Keratinocyte (primary cell): ENCODE measurements at regions not wholly inside any gene's neighbourhood (a gene's known extent, or its start where the extent isn't known, plus 50 kb on each side); places are given as distances from the start of the nearest gene placed in this dataset.

Experiments
- DNase-seq: peaks from one replicate; pipeline ENCODE4 v3.0.0-alpha.2; 2011; ENCODE audit warnings: low read depth, missing footprints, low spot score
- FAIRE-seq: peaks from 2 replicates; lab custom pipeline; 2011; peaks lifted over from hg19 to GRCh38; lab: Jason Lieb, UNC
- H2AFZ ChIP-seq: 2 replicates; pipeline ENCODE4 v1.6.0; 2012; ENCODE audit warnings: low read length, control low read depth, inconsistent platforms; ENCODE audit not compliant: control insufficient read depth
- H3K27ac ChIP-seq: 2 replicates; pipeline ENCODE4 v1.5.1; 2011; ENCODE audit warnings: low read length; ENCODE audit not compliant: control insufficient read depth, insufficient read depth
- H3K27me3 ChIP-seq: 3 replicates; pipeline ENCODE4 v1.6.0; 2011; ENCODE audit warnings: low read length; ENCODE audit not compliant: control insufficient read depth, insufficient read depth; ENCODE audit errors: extremely low read depth
- H3K36me3 ChIP-seq, 2 experiments: 2 replicates in 1 of 2; 3 replicates in 1 of 2; pipeline ENCODE4 v1.5.1; 2011; ENCODE audit warnings: low read length in 2 of 2, mild to moderate bottlenecking in 1 of 2; ENCODE audit not compliant: control insufficient read depth in 2 of 2, insufficient read depth in 2 of 2; ENCODE audit errors: extremely low read depth in 1 of 2
- H3K4me1 ChIP-seq: 3 replicates; pipeline ENCODE4 v1.5.1; 2011; ENCODE audit warnings: low read length; ENCODE audit not compliant: control insufficient read depth, insufficient read depth; ENCODE audit errors: extremely low read depth
- H3K4me2 ChIP-seq: 3 replicates; pipeline ENCODE4 v1.6.0; 2011; ENCODE audit warnings: low read depth, low read length; ENCODE audit not compliant: control insufficient read depth, insufficient read depth; ENCODE audit errors: extremely low read depth
- H3K4me3 ChIP-seq, 3 experiments: fragments of 200-600 bp in 1 of 3; sonication (generic) in 1 of 3; 2 replicates in 2 of 3; 3 replicates in 1 of 3; pipeline ENCODE4 v1.5.1; 2011 to 2016; ENCODE audit warnings: low read length in 3 of 3, mild to moderate bottlenecking in 3 of 3, control low read depth in 2 of 3, inconsistent platforms in 1 of 3, low read depth in 1 of 3, mixed read lengths in 1 of 3, mixed run types in 1 of 3, moderate library complexity in 1 of 3; ENCODE audit not compliant: control insufficient read depth in 2 of 3, insufficient read depth in 2 of 3; ENCODE audit errors: extremely low read depth in 1 of 3
- H3K79me2 ChIP-seq: 2 replicates; pipeline ENCODE4 v1.6.0; 2012; ENCODE audit warnings: low read length; ENCODE audit not compliant: control insufficient read depth, insufficient read depth
- H3K9ac ChIP-seq: 3 replicates; pipeline ENCODE4 v1.6.0; 2011; ENCODE audit warnings: low read length; ENCODE audit not compliant: control insufficient read depth, insufficient read depth; ENCODE audit errors: extremely low read depth
- H3K9me1 ChIP-seq: 3 replicates; pipeline ENCODE4 v1.6.0; 2011; ENCODE audit warnings: low read length; ENCODE audit not compliant: control insufficient read depth, insufficient read depth; ENCODE audit errors: extremely low read depth
- H3K9me3 ChIP-seq: 2 replicates; pipeline ENCODE4 v1.5.1; 2012; ENCODE audit warnings: low read depth, low read length; ENCODE audit not compliant: control insufficient read depth
- H4K20me1 ChIP-seq: 3 replicates; pipeline ENCODE4 v1.6.0; 2011; ENCODE audit warnings: low read length; ENCODE audit not compliant: control insufficient read depth, insufficient read depth; ENCODE audit errors: extremely low read depth
- EZH2 ChIP-seq: IDR thresholded peaks from one replicate; pipeline ENCODE4 v1.6.1; 2012; ENCODE audit warnings: inconsistent platforms, mild to moderate bottlenecking, low read length, moderate library complexity
- dilution Hi-C: fragments of 300-500 bp; cut with MboI; formaldehyde crosslinking; loops from one replicate; pipeline ENCODE4 v1.7.0; 2020; ENCODE audit warnings: low sequenced_read_pairs; ENCODE audit not compliant: extremely low pct_ligation_motif_present
- TF ChIP-seq, protein P1 (sequence below), 3 experiments: IDR thresholded peaks in 1 of 3; conservative IDR thresholded peaks in 1 of 3; optimal IDR thresholded peaks in 1 of 3; 2 replicates in 2 of 3; 3 replicates in 1 of 3; pipeline versions ENCODE3 to v1.5.1; 2011; ENCODE audit warnings: low read length in 3 of 3, mild to moderate bottlenecking in 3 of 3, moderate library complexity in 2 of 3, control low read depth in 1 of 3, inconsistent platforms in 1 of 3; ENCODE audit not compliant: insufficient read depth in 2 of 3; ENCODE audit errors: extremely low read depth in 1 of 3

DNA sequence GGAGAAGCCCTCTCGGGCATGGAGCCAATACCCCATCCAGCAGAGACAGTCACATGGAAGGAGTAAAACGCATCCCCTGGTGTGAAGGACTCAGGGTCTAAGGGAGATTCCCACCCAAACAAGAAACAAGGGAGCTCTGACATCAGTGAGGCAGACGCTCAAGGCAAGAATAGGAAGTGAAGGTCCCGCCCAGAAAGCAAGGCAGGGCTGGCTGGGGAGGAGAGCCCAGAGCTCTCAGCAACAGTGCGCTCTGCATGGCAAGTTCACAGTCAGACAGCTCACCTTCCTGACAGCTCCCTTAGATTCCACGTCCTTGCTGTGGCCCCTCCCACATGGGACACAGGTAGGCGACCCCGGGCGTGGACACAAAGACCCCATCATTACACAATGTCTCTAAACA lies 85.6 kb downstream of the TTLL2 start:
- dilution Hi-C loops = no loop called here
- FAIRE-seq (no peak), DNase-seq (no peak)
- H2AFZ ChIP-seq = no peak overlapping the region
- no peak overlapping the region for H3K9ac ChIP-seq
- no peaks in the 10 kb centered on the region for H3K9me1 ChIP-seq
- H3K4me1 ChIP-seq = no peaks in the 10 kb centered on the region
- H4K20me1 ChIP-seq = no peaks in the 10 kb centered on the region
- no peaks in the 10 kb centered on the region for H3K36me3 ChIP-seq
- H3K4me3 ChIP-seq = no peak overlapping the region
- no peak overlapping the region for H3K4me2 ChIP-seq
- H3K27ac ChIP-seq = no peak overlapping the region
- H3K79me2 ChIP-seq = no peaks in the 10 kb centered on the region
- TF ChIP-seq, protein P1, sequence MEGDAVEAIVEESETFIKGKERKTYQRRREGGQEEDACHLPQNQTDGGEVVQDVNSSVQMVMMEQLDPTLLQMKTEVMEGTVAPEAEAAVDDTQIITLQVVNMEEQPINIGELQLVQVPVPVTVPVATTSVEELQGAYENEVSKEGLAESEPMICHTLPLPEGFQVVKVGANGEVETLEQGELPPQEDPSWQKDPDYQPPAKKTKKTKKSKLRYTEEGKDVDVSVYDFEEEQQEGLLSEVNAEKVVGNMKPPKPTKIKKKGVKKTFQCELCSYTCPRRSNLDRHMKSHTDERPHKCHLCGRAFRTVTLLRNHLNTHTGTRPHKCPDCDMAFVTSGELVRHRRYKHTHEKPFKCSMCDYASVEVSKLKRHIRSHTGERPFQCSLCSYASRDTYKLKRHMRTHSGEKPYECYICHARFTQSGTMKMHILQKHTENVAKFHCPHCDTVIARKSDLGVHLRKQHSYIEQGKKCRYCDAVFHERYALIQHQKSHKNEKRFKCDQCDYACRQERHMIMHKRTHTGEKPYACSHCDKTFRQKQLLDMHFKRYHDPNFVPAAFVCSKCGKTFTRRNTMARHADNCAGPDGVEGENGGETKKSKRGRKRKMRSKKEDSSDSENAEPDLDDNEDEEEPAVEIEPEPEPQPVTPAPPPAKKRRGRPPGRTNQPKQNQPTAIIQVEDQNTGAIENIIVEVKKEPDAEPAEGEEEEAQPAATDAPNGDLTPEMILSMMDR (optimal IDR thresholded peaks at IDR 0.05 in 1 of 3, IDR thresholded peaks at IDR 0.05 in 1 of 3, conservative IDR thresholded peaks at IDR 0.05 in 1 of 3; ENCODE audit: extremely low read depth in 1 of 3, insufficient read depth in 2 of 3, low read length in 3 of 3) = no peak
- TF ChIP-seq EZH2 = no peak
- no peaks in the 10 kb centered on the region for H3K9me3 ChIP-seq
- no peaks in the 10 kb centered on the region for H3K27me3 ChIP-seq

GRCh38 chr6:167412506-167412905 lies 87.6 kb downstream of the TTLL2 start:
- FAIRE-seq (no peak), DNase-seq (no peak)
- Histone ChIP-seq H3K79me2 (no peaks in the 10 kb centered on the region), H2AFZ (no peak overlapping the region), H4K20me1 (no peaks in the 10 kb centered on the region), H3K4me2 (no peak overlapping the region), H3K36me3 (no peaks in the 10 kb centered on the region), H3K4me1 (no peaks in the 10 kb centered on the region), H3K4me3 (no peak overlapping the region), H3K9me1 (no peaks in the 10 kb centered on the region), H3K9ac (no peak overlapping the region), H3K9me3 (no peaks in the 10 kb centered on the region), H3K27ac (no peak overlapping the region), H3K27me3 (no peaks in the 10 kb centered on the region)
- TF ChIP-seq, protein P1 (optimal IDR thresholded peaks at IDR 0.05 in 1 of 3, IDR thresholded peaks at IDR 0.05 in 1 of 3, conservative IDR thresholded peaks at IDR 0.05 in 1 of 3; ENCODE audit: extremely low read depth in 1 of 3, insufficient read depth in 2 of 3, low read length in 3 of 3) = no peak
- no peak for TF ChIP-seq EZH2
- dilution Hi-C loops = no loop called here
